Loucy (cell line): ENCODE measurements at regions not wholly inside any gene's neighbourhood (a gene's known extent, or its start where the extent isn't known, plus 50 kb on each side); places are given as distances from the start of the nearest gene placed in this dataset.
A peak's percentile ranks its signal among the peaks of the same experiment; 100 is the strongest.

Experiments
- H2AFZ ChIP-seq: fragments of 200-600 bp; sonication (generic); 2 replicates; pipeline ENCODE4 v1.6.0; 2016; ENCODE audit warnings: antibody characterized with exemption, mild to moderate bottlenecking, low read length, moderate library complexity
- H3F3A ChIP-seq: fragments of 200-600 bp; 2 replicates; pipeline ENCODE4 v1.6.0; 2016; ENCODE audit warnings: antibody characterized with exemption, low read depth, mild to moderate bottlenecking
- H3K27me3 ChIP-seq: fragments of 200-600 bp; sonication (generic); 2 replicates; pipeline ENCODE4 v1.6.1; 2014; ENCODE audit warnings: low read length, mild to moderate bottlenecking; ENCODE audit not compliant: insufficient read depth, poor library complexity, severe bottlenecking
- H3K36me3 ChIP-seq: fragments of 200-600 bp; sonication (generic); 2 replicates; pipeline ENCODE4 v1.6.1; 2016; ENCODE audit warnings: low read length; ENCODE audit not compliant: insufficient read depth
- H3K4me1 ChIP-seq: fragments of 200-600 bp; sonication (generic); 2 replicates; pipeline ENCODE4 v1.5.1; 2014; ENCODE audit warnings: low read length, mild to moderate bottlenecking; ENCODE audit not compliant: insufficient read depth, poor library complexity, severe bottlenecking
- H3K4me2 ChIP-seq: fragments of 200-600 bp; sonication (generic); 2 replicates; pipeline ENCODE4 v1.6.0; 2014; ENCODE audit warnings: antibody characterized with exemption, low read length, low read depth, mild to moderate bottlenecking; ENCODE audit not compliant: poor library complexity, severe bottlenecking
- H3K4me3 ChIP-seq: fragments of 200-600 bp; sonication (generic); 2 replicates; pipeline ENCODE4 v1.5.1; 2014; ENCODE audit warnings: low read length, mild to moderate bottlenecking, mixed read lengths; ENCODE audit not compliant: poor library complexity, severe bottlenecking
- H3K79me2 ChIP-seq: fragments of 200-600 bp; sonication (generic); 2 replicates; pipeline ENCODE4 v1.6.1; 2014; ENCODE audit warnings: low read length; ENCODE audit not compliant: insufficient read depth
- H3K9ac ChIP-seq: fragments of 200-600 bp; sonication (generic); 2 replicates; pipeline ENCODE4 v1.6.0; 2014; ENCODE audit warnings: mild to moderate bottlenecking, low read depth, low read length, moderate library complexity; ENCODE audit not compliant: poor library complexity, severe bottlenecking
- H3K9me2 ChIP-seq: fragments of 200-600 bp; sonication (generic); replicated peaks from 2 replicates; pipeline ENCODE4 v1.6.1; 2016; ENCODE audit warnings: low read depth, low read length, mixed read lengths
- H3K9me3 ChIP-seq: fragments of 200-600 bp; sonication (generic); 2 replicates; pipeline ENCODE4 v1.6.1; 2014; ENCODE audit warnings: mild to moderate bottlenecking, antibody characterized with exemption, low read length, low read depth; ENCODE audit not compliant: insufficient read depth
- H4K20me1 ChIP-seq: fragments of 200-600 bp; sonication (generic); 2 replicates; pipeline ENCODE4 v1.6.0; 2014; ENCODE audit warnings: antibody characterized with exemption, low read length, mild to moderate bottlenecking; ENCODE audit not compliant: insufficient read depth, poor library complexity, severe bottlenecking
- EZH2phosphoT487 ChIP-seq: fragments of 200-600 bp; IDR thresholded peaks from 2 replicates; pipeline ENCODE4 v1.6.1; 2018; ENCODE audit warnings: antibody characterized with exemption, mild to moderate bottlenecking, moderate library complexity, borderline replicate concordance
- TF ChIP-seq, protein P1 (sequence below): fragments of 200-600 bp; sonication (generic); conservative IDR thresholded peaks from 2 replicates; pipeline ENCODE4 v1.5.1; 2014; ENCODE audit warnings: mild to moderate bottlenecking, antibody characterized with exemption, low read length

DNA sequence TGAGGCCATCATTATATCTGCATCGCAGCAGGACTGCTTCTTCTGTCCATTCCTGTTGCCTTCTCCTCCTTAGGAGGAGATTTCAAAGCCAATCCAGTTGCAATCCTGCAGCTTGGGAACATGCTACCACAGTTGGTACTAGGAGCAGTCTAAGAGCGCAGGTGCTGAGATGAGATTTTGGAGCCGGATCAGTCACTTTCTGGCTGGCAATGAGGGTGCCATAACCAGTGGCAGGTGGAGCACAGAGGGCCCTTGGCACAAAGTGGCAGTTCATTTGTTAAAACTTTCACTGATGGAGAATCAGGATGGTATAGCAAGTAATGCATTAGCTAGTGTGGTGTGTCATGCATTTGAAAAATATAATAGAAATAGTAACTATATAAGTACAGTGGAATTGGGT lies 173.7 kb upstream of the ATP5MC3 start:
- TF ChIP-seq, protein P1, sequence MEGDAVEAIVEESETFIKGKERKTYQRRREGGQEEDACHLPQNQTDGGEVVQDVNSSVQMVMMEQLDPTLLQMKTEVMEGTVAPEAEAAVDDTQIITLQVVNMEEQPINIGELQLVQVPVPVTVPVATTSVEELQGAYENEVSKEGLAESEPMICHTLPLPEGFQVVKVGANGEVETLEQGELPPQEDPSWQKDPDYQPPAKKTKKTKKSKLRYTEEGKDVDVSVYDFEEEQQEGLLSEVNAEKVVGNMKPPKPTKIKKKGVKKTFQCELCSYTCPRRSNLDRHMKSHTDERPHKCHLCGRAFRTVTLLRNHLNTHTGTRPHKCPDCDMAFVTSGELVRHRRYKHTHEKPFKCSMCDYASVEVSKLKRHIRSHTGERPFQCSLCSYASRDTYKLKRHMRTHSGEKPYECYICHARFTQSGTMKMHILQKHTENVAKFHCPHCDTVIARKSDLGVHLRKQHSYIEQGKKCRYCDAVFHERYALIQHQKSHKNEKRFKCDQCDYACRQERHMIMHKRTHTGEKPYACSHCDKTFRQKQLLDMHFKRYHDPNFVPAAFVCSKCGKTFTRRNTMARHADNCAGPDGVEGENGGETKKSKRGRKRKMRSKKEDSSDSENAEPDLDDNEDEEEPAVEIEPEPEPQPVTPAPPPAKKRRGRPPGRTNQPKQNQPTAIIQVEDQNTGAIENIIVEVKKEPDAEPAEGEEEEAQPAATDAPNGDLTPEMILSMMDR, result no peak
- TF ChIP-seq EZH2phosphoT487, result no peak
- H3K9ac ChIP-seq, result no peak overlapping the region
- no peaks in the 10 kb centered on the region for H3K9me2 ChIP-seq
- H3K4me2 ChIP-seq, result no peak overlapping the region
- no peaks in the 10 kb centered on the region for H3K36me3 ChIP-seq
- peaks cover 11% of the 10 kb centered on the region for H3K4me1 ChIP-seq
- H3K9me3 ChIP-seq, result no peaks in the 10 kb centered on the region
- no peaks in the 10 kb centered on the region for H3K79me2 ChIP-seq
- H3F3A ChIP-seq, result no peaks in the 10 kb centered on the region
- H4K20me1 ChIP-seq, result no peaks in the 10 kb centered on the region
- no peak overlapping the region for H3K4me3 ChIP-seq
- no peaks in the 10 kb centered on the region for H3K27me3 ChIP-seq
- H2AFZ ChIP-seq, result no peak overlapping the region

DNA sequence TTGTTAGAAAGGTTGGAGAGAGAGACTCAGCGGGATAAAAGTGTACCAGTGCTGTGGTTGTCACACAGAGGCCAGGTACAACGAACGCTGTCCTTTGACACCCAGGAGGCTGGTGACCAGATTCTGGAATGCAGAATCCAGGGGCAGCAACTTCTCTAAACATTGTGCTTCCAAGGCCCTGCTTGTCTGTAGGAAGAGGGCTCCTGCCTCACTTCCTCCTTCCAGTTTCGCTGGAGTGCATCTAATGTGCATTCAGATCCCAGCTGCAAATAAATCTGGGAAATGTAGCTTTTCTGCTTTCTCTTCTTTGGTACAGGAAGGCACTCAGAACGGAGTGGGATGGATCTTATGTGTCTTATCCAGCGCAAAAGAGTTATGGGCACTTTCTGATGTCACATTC lies 171.8 kb upstream of the ATP5MC3 start:
- Histone ChIP-seq H3K9ac (no peak overlapping the region), H3K9me3 (no peaks in the 10 kb centered on the region), H3K79me2 (no peaks in the 10 kb centered on the region), H3K4me3 (no peak overlapping the region), H3F3A (no peaks in the 10 kb centered on the region), H3K36me3 (no peaks in the 10 kb centered on the region), H3K4me1 (peaks cover 10% of the 10 kb centered on the region), H3K4me2 (no peak overlapping the region), H3K9me2 (no peaks in the 10 kb centered on the region), H3K27me3 (no peaks in the 10 kb centered on the region), H2AFZ (peak overlapping the region; percentile 27; the same call in 1 of the 2 replicates), H4K20me1 (no peaks in the 10 kb centered on the region)
- TF ChIP-seq EZH2phosphoT487, result no peak
- TF ChIP-seq, protein P1, result no peak

DNA sequence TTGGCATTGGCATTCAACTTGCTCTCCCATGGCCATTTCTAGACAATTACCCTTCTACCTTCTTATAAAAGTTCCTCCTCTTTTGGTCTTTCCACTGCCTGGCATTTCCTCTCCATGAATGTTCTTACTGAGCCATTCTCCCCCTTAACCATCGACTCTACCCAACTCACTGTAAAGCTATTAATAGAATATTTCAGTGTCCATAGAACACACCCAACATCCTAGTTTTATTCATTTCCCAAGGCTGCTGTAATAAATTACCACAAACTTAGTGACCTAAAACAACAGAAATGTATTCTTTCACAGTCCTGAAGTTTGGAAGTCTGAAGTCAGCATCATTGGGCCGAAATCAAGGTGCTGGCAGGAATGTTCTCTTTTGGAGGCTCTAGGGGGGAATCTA lies 170.0 kb upstream of the ATP5MC3 start:
- Histone ChIP-seq H3K4me2 (no peak overlapping the region), H4K20me1 (no peaks in the 10 kb centered on the region), H3K4me1 (no peaks in the 10 kb centered on the region), H2AFZ (no peak overlapping the region), H3K9me2 (no peaks in the 10 kb centered on the region), H3K27me3 (no peaks in the 10 kb centered on the region), H3K4me3 (no peak overlapping the region), H3K36me3 (no peaks in the 10 kb centered on the region), H3F3A (no peaks in the 10 kb centered on the region), H3K79me2 (no peaks in the 10 kb centered on the region), H3K9ac (no peak overlapping the region), H3K9me3 (no peaks in the 10 kb centered on the region)
- TF ChIP-seq, protein P1, result no peak
- TF ChIP-seq EZH2phosphoT487, result no peak
